ENCODE measurements at regions not wholly inside any gene's neighbourhood (a gene's known extent, or its start where the extent isn't known, plus 50 kb on each side); places are given as distances from the start of the nearest gene placed in this dataset.

DNA sequence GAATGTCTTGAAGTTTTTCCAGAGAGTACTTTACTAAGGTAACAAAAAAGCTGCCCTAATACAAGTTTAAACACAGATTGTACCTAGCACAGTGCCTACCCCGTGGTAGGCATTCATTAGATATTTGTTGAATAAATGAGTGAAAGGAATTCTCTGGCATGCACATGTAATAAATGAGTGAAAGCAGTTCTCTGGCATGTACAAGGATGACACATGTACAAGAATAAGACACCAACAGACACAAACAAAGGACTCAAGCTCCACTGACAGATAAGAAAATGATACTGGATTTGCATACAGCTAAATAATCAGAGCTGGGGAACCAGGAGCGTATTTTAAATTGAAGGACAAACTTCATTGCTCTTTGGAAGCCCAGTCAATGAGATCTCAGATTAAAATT lies 535.8 kb downstream of the EFNA5 start:
- TF ChIP-seq GATA3 (IDR thresholded peaks at IDR 0.05; ENCODE audit: low read depth, low read length) (no peak), GATA2 (IDR thresholded peaks at IDR 0.05; ENCODE audit: low read depth, low read length) (no peak)
